ENCODE measurements at regions not wholly inside any gene's neighbourhood (a gene's known extent, or its start where the extent isn't known, plus 50 kb on each side); places are given as distances from the start of the nearest gene placed in this dataset.
"Not testable (repeated sequence)": the region's sequence is repeated elsewhere in the genome, so short reads cannot be mapped to it uniquely, and the experiment has no call there.

- TF ChIP-seq CTCF (conservative IDR thresholded peaks at IDR 0.05; ENCODE audit: low read depth, low read length); EZH2 (IDR thresholded peaks at IDR 0.05; ENCODE audit: borderline replicate concordance, low read depth, low read length, poor library complexity, severe bottlenecking): not testable (repeated sequence)
These were observed 4053.5 kb upstream of the TPTE start for GRCh38 chr21:6467907-6468306.
